DMS153 treated with DMSO at 0.1 percent for 48 hours (cell line): ENCODE measurements at regions not wholly inside any gene's neighbourhood (a gene's known extent, or its start where the extent isn't known, plus 50 kb on each side); places are given as distances from the start of the nearest gene placed in this dataset.

ENCODE experiments used
- DNase-seq: peaks from one replicate; lab custom pipeline; 2025; ENCODE audit not compliant: unreplicated experiment; lab: John Stamatoyannopoulos, UW

DNA sequence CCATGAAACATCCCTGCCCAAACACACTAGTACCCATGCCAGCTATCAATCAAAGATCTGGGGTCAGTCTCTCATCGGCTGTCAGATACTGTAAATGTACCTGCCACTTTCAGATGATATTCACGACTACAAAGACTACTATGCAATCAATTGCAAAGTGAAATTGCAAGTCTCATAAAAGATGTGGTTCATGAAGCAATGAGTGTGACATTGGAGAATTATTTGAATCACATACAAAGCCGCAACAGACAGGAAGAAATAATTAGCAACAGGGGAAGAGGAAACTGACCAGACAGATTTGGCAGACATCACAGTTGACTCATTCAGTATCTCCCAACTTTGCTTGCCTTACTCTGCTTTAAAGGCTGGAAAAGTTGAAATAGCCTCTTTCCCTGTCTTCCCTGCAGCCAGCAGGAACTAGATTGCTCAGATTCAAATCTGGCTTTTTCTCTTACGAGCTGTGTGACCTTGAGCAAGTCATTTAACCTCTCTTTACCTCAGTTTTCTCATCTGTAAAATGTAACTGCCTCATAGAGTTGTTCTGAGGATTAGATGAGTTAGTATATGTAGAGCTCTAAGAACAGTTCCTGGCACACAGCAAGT is 95.7 kb upstream of the C3orf80 start:
- DNase-seq: no peak

DNA sequence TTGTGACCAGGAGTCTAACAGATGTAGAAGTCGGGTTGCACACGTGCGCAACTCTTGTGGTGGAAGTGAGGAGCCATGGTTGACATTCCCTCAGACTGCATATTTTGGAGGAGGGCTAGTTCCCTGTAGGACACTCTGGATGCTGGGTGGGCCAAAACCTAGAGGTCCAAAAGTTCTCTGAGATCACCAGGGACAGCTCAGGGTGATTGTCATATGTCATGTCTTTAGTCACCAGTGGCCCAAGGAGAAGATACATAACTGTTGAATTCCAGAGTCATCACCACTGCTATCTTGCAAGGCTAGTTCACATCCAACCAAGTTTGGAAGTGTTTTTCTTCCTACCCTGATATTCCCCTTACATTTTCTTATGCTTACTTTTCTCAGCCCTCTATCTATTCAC is 95.2 kb upstream of the C3orf80 start:
- DNase-seq: no peak

DNA sequence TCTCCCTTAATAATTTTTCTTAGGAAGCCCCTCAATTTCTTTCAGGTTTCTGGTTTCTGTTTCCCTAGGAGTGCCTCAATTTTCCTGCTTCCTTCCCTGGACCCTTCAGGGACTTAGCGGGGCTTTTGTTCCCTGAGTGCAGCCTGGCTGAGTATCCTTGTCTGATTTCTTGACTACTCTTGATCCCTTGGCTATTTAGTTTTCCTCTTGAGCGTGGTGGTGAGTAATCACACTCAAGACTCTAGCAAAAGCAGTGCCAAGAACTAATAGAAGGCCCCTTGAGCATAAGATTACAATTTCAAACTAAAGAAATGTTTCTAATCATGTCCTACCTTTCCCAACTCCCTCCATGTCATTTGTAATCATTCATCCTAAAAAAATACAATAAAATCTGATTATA is 94.3 kb upstream of the C3orf80 start:
- DNase-seq: no peak

DNA sequence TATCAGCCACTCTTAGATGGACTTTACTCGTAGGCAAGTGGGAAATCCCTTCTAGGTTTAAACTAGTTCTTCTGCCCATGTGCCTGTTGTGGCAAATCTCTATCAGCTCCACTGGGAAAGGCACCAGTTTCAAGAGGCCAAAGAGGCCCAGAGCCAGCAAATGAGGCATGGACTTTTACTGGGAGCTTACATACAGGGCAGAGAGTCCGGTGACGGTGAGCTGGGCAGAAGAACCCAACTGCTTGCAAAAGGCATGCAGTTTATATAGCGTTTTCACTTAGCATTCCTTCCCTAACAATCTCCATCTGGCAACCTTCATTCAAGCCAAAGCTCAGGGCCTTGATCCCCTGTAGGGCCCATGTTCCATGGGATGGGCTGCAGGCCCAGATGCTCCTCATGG is 93.0 kb upstream of the C3orf80 start:
- no peak for DNase-seq

DNA sequence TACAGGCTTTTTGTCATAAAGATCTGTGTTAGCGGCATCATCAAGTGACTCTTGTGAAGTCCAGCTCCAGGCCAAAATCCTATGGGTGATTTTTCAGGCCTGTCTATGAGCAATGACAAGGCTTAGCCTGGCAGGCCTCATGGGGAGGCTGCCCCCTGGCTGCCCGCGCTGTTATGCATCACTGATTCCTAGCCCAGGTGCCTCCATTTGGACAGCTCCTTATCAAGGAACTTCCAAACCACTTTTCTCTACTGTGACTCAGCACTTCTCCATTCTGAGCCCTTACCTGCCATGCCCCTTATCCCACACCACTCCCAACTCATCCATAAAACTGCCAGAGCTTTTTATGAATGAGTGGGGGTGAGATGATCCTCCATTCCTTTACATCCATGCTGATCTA is 91.5 kb upstream of the C3orf80 start:
- DNase-seq: no peak

DNA sequence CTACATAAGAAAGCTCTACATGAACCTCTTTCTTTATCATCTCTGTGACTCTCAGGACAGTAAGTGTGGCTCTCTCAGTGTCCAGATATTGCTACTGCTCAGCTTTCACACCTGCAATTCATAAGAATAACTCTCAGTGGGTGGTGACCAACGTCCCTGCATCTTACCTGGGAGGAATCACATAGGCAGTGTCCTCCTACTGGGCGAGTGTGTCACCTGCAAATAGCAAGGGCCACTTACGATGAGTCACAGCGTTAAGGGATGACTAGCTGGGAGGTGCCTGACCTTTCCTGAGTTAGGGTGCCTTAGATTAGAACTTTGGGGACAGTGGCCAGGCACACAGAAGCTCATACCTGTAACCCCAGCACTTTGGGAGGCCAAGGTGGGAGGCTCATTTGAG is 90.8 kb upstream of the C3orf80 start:
- DNase-seq: no peak

DNA sequence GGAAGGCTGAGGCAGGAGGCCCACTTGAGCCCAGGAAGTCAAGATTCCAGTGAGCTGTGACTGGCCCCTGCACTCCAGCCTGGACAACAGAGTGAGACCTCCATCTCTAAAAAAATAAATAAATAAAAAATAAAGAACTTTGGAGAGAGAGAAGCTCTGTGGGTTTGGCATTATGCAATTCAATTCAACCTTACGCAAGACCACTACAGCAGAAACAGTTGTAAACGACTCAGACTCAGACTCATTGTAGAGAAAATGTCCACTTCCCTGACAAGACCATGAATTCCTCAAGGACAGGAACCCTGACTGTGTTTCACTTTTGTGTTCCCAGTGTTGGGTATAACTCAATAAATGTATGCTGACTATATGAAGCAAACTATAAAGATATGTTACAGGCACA is 90.3 kb upstream of the C3orf80 start:
- DNase-seq: no peak

DNA sequence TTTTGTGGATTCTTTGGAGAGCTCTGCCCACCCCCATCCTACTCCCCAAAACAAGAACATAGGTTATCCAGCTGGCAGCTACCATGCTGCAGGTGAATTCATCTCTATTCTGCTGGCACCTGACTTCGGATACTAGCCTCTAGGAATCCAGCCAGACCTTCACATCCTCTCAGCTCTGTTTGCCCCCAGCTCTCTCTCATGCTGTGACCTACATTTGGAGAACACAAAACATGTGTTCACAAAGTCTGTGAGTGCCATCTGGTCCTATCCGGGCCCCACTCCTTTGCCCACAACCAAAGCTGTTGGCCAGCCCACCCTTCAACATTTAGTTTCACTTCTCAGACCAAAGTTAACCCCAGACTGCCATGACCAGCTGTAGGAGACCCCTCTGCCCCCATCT is 89.4 kb upstream of the C3orf80 start:
- DNase-seq: no peak

DNA sequence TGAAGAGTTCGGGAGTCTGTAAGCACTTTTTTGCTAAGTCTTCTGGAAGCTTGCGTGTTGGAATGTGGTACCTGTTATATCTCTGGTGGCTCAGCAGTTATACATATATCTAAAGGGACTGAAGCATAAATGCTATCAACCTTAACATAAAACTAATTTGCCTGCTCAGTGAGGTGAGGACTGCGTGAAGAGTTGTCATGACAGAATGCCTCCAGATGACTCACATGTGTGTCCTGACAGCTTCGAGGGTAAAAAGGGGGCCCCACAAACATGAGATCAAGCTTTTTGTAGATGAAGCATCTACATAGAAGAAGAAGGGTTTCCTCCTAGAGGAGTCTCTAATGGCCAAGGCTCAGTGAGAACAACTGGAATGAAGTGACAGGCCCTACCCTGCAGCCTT is 88.8 kb upstream of the C3orf80 start:
- DNase-seq: no peak

DNA sequence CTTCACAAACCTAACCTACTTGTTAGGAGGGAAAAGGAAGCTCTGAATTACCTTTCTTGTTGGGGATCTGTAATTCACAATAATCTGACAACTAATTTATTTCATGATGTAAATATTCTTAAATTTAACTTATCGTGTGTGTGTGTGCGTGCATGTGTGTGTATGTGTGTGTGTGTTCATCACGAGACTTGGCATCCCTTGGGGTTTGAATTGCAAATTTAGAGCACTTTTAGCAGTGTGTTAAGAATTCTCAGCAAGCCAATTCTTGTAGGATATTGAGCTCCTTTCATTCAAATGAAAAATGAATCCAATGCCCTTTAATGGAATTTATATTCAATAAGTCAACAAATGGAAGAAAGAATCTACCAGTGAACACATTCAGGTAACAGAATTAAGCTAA is 85.9 kb upstream of the C3orf80 start:
- no peak for DNase-seq

DNA sequence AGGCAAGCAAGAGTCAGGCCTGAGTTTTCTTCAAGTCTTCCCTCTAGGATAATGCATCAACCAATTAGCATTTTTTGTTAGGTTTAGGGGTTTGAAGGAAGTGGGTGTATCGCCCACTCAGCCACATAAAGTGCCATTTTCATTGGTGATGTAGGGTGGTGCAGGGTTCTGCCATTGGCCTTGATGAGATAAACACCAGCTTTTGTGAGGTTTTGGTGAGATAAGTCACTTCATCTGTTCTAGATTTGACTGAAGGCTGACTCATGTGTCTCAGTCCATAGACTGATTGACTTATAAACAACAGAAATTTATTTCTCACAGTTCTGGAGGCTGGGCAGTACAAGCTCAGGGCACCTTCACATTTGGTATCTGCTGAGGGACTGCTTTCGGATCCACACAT is 84.5 kb upstream of the C3orf80 start:
- no peak for DNase-seq

DNA sequence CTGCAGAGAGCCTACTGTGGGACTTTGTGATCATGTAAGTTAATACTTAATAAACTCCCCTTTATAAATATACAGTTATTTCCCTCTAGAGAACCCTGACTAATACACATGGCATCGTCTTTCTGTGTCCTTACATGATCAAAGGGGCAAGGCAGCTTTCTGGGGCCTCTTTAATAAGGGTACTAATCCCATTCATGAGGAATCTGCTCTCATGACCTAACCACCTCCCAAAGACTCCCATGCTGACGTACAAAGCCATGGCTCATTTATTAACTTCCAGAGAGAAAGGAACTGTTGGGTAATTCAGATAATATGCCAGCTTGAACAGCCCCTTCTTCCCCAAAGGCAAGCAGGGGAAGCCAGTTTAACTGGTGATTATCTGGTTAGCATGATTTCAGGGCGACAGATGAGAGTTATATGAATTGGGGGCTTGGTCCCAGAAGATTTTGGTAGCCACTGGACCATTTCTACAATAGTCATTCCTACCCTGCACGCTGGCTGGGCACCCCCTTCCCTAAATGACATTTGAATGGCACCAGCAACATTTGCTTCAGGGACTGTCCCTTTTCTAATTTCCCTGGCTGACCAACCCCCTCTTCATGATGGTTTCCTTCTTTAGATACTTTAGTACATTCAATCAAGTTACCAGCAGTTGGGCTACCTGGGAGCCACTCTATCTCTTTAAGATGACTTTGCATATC is 83.6 kb upstream of the C3orf80 start:
- DNase-seq: no peak

DNA sequence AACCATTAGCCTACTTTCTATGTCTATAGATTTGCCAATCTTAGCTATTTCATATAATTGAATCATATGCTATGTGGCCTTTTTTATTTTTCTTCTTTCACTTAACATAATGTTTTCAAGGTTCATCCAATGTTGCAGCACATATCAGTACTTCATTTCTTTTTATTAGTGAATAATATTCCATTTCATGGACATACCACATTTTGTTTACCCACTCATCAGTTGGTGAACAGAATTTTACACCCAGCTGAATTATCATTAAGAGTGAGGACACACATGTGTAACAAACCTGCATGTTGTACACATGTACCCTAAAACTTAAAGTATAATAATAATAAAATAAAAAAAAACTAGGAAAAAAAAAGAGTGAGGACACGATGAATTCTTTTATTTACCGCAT is 81.7 kb upstream of the C3orf80 start:
- no peak for DNase-seq

DNA sequence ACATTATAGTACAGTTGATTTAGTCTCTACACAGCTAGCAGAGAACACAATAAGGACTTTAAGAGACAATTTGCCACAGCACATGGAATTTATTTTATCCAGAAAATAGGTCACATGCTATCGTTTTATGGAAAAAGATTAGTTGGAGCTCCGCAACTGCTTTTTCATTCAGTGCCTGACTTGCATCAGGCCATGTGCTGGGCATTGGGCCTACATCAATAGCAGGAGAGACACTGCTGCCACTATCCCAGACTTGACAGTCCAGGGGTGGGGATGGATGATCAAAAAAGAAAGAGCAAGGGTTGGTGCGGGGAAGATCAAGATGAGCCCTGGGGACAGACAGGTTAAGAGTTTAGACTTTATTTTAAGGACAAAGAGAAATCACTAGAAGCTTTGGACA is 75.2 kb upstream of the C3orf80 start:
- DNase-seq: no peak

DNA sequence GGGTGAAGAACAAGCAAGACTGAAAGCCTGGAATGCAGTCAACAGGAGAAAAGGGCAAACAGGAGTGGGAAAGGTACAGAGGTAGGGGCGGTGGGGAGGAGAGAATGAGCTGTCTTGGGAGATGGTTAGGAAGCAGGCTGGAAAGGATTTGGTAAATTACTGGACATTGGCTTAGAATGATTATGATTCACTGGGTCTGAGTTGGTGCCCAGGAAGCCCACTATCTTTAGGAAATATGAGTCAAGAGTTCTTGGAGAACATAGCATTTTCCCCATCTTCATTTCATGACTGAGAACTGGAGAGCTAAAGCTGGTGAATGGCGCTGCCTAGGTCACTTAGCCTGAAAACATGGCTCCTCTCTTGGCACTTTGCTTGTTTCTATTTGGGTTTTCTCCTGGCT is 74.7 kb upstream of the C3orf80 start:
- no peak for DNase-seq

DNA sequence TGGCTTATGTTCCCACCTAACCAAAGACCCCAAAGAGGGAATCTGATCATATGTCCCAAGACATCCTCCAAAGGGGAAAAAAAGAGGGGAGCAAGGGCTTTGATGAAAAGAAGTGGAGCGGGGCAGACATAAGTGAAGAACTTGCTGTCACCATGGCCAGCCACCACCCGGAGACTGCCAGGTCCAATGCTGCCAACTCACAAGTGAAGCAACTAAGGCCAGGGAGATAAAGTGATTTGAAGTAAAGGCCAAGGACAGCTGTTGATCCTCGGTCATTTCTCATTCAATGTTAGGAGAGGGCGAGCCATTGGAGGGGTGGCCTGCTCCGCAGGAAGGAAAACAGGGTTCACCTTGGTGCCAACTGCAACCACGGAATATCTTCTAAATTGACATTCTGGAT is 72.6 kb upstream of the C3orf80 start:
- DNase-seq: no peak

DNA sequence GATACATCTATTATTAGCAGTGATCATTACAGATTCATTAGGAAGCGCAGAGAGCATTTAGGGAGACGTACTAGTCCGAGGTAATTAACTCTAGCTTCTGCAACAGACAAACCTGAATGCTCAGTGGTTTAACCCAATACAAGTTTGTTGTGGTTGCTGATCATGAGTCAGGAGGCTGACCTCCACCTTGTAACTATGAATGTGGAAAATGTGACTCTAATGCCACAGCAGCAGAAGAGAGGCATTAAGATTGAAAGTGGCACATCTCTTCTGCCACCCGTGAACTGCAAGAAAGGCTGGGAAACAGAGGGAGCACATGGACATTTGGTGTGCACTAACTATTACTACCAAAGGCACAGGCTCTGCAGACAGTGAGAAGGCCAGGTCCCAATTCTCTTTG is 71.2 kb upstream of the C3orf80 start:
- DNase-seq: no peak

DNA sequence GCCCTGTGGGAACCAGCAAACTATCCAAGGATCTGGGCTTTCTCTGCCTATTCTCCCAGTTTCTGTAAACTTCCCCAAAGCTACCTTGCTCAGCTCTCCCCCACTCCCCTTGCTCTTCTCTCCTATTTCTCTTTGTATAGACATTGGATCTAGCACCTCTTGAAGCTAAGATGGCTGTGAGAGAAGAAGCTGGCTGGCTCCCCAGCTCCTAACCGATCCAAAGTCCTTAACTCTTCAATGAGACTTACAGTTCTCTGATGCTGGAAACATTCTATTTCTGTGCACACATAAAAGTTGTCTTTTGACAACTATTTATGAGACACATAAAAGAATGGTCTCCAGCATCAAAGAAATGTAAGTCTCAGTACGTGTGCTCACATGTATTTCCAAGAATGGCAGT is 70.6 kb upstream of the C3orf80 start:
- DNase-seq: no peak

DNA sequence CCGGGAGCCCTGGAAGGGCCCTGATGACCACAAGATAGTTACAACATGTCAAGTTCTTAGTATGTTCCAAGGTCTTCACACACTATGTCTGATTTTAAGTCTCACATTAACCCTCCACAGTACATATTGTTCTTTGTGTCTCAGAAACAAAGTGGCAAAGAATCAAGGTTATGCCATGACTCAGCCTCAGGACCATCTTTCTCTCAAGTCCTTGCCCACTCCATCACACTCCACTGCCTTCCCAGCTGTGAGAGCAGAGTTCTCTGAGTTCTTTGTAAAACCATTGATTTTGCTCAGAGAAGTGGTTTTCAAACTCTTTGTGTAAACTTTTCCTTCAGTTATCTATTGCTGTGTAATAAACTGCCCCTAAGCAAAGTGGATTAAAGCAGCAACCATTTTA is 67.9 kb upstream of the C3orf80 start:
- DNase-seq: no peak

DNA sequence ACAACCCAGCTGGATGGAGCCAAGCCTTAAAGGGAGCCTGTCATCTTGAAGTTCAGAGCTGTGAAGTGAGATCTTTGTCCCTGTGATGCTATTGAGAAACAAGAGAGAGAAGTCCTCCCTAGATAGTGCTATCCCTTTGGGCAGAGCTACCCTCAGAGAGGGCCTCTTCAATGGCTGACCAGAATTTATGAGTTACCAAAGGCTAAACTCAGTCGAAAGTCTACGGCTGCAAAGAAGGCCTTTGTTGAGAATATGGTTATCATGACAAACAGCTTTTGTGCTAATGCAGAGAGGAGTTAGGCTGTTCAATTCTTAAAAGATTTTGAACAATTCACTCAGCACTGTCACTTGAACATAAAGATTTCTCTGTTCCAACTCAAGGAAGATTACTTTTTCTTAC is 65.9 kb upstream of the C3orf80 start:
- DNase-seq: no peak

DNA sequence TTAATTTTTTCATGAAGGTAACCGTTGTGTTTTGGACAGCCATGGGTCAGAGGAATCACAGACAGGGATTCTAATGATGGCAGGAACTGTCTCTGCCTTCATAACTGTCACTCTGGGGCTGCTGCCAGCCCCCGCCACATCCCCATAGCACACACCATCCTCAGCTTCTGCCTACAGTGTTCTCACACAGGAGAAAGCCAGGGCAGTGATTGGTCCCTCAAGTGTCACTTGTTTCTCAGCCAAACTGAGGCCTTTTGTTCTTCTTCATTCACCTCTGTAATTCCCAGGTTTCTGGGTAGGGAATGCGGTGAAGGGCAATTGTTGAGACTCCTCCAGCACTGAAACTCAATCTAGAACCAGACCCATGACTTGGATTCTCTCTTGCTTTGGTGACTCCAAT is 65.4 kb upstream of the C3orf80 start:
- no peak for DNase-seq

DNA sequence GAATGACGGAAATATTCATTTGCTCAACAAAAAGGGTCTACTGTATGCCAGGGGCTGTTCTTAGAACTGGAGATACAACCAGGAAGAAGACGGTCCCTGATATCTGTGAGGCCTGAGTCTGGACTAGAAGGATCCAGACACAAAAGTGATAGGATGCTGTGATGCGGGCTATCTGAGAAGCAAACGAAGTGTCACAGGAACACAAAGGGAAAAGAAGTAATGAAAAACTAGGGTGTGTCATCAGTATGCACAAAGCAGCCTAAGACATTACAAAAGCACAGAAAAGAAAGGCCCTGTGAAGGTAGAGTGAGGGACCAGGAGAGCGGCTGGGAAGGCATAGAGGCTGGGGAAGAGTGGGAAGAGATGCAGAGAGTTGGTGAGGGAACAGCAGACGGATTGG is 63.3 kb upstream of the C3orf80 start:
- DNase-seq: no peak

DNA sequence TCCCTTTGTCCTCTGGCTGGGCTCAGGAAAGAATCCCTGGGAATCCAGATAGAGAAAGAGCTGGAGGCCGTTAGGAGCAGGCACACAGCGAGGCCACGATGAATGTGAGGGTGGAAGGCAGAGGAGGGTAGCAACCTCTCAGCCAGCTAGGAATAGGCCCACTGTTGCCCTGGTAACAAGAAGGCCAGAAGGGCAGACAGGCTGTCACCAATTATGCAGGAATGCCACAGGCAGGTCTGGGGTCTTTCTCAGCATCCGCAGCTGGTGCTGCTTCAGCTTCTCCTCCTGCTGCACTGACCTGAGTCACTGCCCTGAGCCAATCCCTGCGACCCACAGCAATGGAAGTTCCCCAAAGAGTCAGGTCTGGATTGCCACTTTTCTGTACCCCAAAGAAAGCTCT is 62.8 kb upstream of the C3orf80 start:
- DNase-seq: no peak
